ENCODE measurements at regions not wholly inside any gene's neighbourhood (a gene's known extent, or its start where the extent isn't known, plus 50 kb on each side); places are given as distances from the start of the nearest gene placed in this dataset.

GRCh38 chr14:104296388-104297312 lies 158.3 kb downstream of the KIF26A start:
- H3K36me3 Mint-ChIP-seq = peaks cover 11% of the 10 kb centered on the region
- H3K4me3 Mint-ChIP-seq = no peak overlapping the region
- TF ChIP-seq NFYB (CRISPR knock-in tag; conservative IDR thresholded peaks at IDR 0.05; ENCODE audit: low read depth) (no peak), NFATC4 (CRISPR knock-in tag; IDR thresholded peaks at IDR 0.05) (no peak), NR1H2 (CRISPR knock-in tag; IDR thresholded peaks at IDR 0.05) (no peak), ZNF281 (CRISPR knock-in tag; IDR thresholded peaks at IDR 0.05) (no peak), ZNF425 (CRISPR knock-in tag; conservative IDR thresholded peaks at IDR 0.05) (no peak), ZNF232 (CRISPR knock-in tag; IDR thresholded peaks at IDR 0.05) (no peak), ZNF138 (CRISPR knock-in tag; conservative IDR thresholded peaks at IDR 0.05) (no peak), TCF7 (CRISPR knock-in tag; IDR thresholded peaks at IDR 0.05; ENCODE audit: low read depth) (no peak), E2F1 (CRISPR knock-in tag; IDR thresholded peaks at IDR 0.05) (no peak), ZNF671 (CRISPR knock-in tag; IDR thresholded peaks at IDR 0.05) (no peak), RORB (CRISPR knock-in tag; IDR thresholded peaks at IDR 0.05) (no peak)
- TF ChIP-seq, protein P1, sequence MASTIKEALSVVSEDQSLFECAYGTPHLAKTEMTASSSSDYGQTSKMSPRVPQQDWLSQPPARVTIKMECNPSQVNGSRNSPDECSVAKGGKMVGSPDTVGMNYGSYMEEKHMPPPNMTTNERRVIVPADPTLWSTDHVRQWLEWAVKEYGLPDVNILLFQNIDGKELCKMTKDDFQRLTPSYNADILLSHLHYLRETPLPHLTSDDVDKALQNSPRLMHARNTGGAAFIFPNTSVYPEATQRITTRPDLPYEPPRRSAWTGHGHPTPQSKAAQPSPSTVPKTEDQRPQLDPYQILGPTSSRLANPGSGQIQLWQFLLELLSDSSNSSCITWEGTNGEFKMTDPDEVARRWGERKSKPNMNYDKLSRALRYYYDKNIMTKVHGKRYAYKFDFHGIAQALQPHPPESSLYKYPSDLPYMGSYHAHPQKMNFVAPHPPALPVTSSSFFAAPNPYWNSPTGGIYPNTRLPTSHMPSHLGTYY (CRISPR knock-in tag; IDR thresholded peaks at IDR 0.05) = no peak
- ChIA-PET POLR2A (no interaction called here), CTCF (interaction anchor here (0.9 to 1.4 kb wide), 2 partner anchors 45 to 267 kb away, joined by 3 read pairs; no protein-coding TSS in a partner anchor)
- DNase-seq (ENCODE audit: low spot score) (peak; percentile 7), ATAC-seq (no peak)
- peaks cover 22% of the 10 kb centered on the region for H3K4me1 Mint-ChIP-seq
- H3K27me3 Mint-ChIP-seq (ENCODE audit: low read depth) = peaks cover 4% of the 10 kb centered on the region; the same call in 1 of the 2 replicates
- H3K27ac Mint-ChIP-seq = no peak overlapping the region
- H3K9me3 Mint-ChIP-seq = peaks cover 11% of the 10 kb centered on the region

GRCh38 chr14:104297313-104297704 lies 158.9 kb downstream of the KIF26A start:
- Mint-ChIP-seq H3K4me1 (peaks cover 20% of the 10 kb centered on the region), H3K27ac (no peak overlapping the region), H3K27me3 (ENCODE audit: low read depth) (peaks cover 4% of the 10 kb centered on the region; the same call in 1 of the 2 replicates), H3K36me3 (peaks cover 11% of the 10 kb centered on the region), H3K9me3 (peaks cover 11% of the 10 kb centered on the region), H3K4me3 (no peak overlapping the region)
- ATAC-seq (no peak), DNase-seq (ENCODE audit: low spot score) (no peak)
- ChIA-PET CTCF (interaction anchor here (0.9 kb wide), 1 partner anchor 45 kb away, joined by 3 read pairs; no protein-coding TSS in a partner anchor), POLR2A (no interaction called here)
- TF ChIP-seq STAT6 (CRISPR knock-in tag; conservative IDR thresholded peaks at IDR 0.05; ENCODE audit: low read depth) (no peak), NFYB (CRISPR knock-in tag; conservative IDR thresholded peaks at IDR 0.05; ENCODE audit: low read depth) (no peak), EMX1 (CRISPR knock-in tag; IDR thresholded peaks at IDR 0.05) (no peak), ZNF232 (CRISPR knock-in tag; IDR thresholded peaks at IDR 0.05) (no peak), ZNF281 (CRISPR knock-in tag; IDR thresholded peaks at IDR 0.05) (no peak), AR (CRISPR knock-in tag; IDR thresholded peaks at IDR 0.05) (no peak), TEAD4 (CRISPR knock-in tag; IDR thresholded peaks at IDR 0.05) (no peak), ZNF317 (CRISPR knock-in tag; IDR thresholded peaks at IDR 0.05; ENCODE audit: borderline replicate concordance, low read depth) (no peak)

All from WTC11 (cell line).